Hematopoietic multipotent progenitor cell treated with erythropoietin and hydrocortisone succinate and interleukin-3 and kit ligand, for 15 days (in vitro differentiated cells): ENCODE measurements at regions not wholly inside any gene's neighbourhood (a gene's known extent, or its start where the extent isn't known, plus 50 kb on each side); places are given as distances from the start of the nearest gene placed in this dataset.

Experiments used
- DNase-seq: peaks from one replicate; pipeline ENCODE4 v3.0.0-alpha.2; 2015; ENCODE audit warnings: low spot score

DNA sequence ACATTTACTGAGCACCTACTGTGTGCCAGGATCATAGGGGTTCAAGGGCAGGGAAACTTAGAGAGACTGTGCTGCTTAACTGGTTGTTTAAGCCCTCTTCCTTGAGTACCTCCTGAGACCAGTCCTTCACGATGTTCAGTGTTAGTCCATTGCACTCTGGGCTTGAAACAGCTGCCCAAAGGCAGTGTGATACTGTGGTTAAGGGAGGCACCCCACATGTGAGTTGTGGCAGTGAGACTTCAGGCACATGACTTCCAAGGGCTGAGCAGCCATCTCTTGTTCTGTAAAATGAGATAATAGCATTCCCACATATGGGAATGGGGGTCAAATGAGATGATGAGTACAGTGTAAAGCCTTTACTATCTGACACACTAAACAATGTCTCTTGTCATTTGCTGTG lies 75.1 kb downstream of the LINGO1 start:
- DNase-seq: no peak

DNA sequence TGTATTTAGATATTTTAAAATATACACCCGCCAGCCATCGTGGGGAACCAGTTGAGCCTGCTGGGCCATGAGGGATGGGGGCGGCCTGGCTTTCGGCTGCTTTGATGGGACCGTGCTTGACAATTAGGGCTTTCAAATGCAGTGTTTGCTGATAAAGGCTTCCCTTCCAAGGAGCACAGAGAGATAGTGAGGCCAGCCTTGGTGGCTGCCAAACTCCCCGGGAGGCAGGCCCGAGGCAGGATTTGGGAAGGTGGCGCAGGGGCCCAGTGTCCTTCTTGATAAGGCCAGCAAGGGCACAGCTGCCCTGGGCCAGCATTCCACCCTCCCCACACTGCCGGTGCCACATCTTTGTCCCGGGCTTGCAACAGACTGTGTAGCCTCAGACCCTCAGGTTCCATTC lies 75.6 kb downstream of the LINGO1 start:
- no peak for DNase-seq

DNA sequence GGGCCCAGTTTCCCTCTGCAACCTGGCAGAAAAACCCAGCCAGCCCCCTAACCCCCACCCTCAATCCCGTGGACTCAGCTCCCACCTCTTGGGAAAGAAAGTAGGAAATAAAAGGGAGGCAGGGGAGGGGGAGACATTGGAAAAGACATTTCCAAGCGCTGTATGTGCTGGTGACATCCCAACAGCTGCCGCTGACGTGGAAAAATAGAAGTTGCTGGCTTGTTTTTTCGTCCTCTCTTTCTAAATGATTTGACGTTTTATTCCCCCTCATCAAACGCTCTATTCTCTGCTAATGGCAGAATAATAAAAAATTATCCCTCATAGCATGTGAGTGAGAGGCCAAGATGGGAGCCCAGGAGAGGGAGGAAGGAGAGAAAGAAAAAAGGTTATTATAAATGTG lies 76.1 kb downstream of the LINGO1 start:
- DNase-seq: no peak

- no peak for DNase-seq
These were observed 77.5 kb downstream of the LINGO1 start for GRCh38 chr15:77555232-77555631.

DNA sequence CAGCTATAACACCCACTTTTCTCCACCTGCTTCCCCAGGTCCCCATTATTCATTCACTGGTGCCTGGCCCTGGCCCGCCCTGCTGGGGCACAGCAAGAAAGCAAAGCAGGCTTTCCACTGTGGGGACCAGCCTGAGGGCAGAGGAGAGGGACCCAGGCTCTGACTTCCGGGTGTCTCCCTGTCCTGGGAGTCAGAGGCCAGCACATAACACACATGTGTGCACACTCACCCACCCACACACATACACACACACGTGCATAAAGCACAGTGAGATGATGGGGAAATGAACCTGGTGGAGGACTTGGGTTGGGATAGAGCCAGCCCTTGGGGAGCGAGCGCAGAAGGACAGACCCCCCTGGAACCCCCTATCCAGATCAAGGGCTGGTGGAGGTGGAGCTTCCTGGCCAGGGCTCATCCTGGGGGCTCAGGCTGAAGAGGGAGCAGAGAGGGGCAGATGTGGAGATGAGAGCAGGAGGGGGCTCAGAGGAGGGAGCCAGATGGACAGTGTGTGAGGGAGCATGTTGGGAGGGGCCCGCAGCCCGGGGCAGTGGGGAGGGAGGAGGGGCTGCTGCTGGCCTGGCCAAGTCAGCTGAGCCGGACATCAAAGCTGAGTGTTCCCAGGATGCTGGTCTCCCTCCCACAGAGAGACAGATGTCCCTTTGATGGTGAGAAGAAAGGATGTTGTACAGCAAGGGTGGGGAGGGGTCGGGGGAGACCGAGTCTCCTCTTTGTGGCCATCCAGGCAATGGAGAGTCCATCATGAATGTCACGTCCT lies 78.2 kb downstream of the LINGO1 start:
- no peak for DNase-seq

DNA sequence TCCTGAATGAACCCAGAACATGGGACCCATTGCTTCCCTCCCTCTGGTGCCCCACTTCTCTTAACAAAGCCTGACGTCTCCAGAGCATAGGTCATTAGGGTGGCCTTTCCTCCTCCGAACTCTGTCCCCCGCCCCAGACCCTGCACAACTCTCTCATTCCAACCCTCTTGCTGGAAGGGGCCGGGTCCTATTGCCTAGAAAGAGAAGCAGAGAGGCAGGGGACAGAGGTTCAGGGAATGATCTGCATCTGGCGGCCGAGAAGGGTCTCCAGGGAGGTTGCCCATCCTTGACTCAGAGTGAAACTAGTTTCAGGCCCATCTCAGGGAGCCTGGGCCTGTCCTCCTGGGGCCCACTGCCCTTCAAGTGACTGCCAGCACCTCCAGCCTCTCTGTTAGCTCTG lies 79.0 kb downstream of the LINGO1 start:
- DNase-seq: no peak

DNA sequence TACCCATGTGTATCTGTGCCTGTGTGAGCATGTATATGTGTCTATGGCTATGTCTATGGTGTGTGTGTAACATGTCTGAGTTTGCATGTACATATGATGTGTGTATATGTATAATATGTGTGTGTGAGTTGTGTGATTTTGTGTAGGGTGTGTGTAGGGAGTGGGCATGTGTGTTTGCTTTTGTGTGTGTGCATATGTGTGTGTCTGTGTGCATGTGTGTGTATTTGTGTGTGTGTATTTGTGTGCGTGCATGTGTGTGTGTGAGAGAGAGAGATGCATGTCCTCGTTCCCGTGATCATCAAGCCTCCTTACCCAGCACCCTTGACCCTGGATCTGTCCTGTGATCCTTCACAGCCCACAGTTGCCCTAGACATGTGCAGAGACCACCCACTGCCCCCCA lies 79.5 kb downstream of the LINGO1 start:
- DNase-seq: no peak

DNA sequence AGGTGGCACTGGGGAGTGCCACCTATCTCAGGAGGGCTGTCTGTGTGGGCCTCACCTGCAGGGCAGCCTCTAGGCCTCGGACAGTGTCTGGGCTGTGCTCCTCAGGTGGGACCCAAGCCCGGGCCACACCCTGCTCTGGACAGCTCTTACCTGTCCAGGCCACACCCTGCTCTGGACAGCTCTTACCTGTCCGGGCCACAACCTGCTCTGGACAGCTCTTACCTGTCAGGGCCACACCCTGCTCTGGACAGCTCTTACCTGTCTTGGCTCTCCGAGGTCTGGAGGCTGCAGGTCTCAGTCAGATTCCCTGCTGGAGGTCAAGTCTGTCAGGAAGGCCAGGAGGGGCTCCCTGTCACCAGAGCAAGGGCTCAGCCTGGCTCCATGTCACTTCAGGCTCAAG lies 80.6 kb downstream of the LINGO1 start:
- no peak for DNase-seq

- DNase-seq: no peak
These were observed 82.1 kb downstream of the LINGO1 start for GRCh38 chr15:77550301-77551251.

- DNase-seq: no peak
These were observed 83.0 kb downstream of the LINGO1 start for GRCh38 chr15:77549576-77550288.

GRCh38 chr15:77548589-77549557 lies 83.8 kb downstream of the LINGO1 start:
- DNase-seq: no peak

GRCh38 chr15:77547801-77548588 lies 84.7 kb downstream of the LINGO1 start:
- no peak for DNase-seq

DNA sequence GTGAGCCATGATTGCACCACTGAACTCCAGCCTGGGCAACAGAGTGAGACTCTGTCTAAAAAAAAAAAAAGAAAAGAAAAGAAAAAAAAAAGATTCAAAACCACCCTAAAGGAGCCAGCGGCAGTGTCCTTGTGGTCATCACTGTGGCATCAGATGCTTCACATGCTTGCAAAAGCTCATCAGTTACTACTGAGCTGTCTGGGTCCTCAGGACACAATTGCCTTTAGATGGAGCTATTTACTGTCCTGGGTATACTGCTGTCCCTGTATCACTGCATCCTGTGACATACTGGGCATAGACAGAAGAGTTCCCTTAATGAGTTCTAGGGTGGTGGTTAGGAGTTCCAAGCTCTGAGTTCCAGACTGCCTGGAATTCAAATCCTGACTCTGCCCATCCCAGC lies 85.8 kb downstream of the LINGO1 start:
- DNase-seq: no peak

GRCh38 chr15:77546050-77546501 lies 86.6 kb downstream of the LINGO1 start:
- DNase-seq: no peak

GRCh38 chr15:77545058-77545457 lies 87.7 kb downstream of the LINGO1 start:
- no peak for DNase-seq

- no peak for DNase-seq
These were observed 88.5 kb downstream of the LINGO1 start for GRCh38 chr15:77544162-77544561.

DNA sequence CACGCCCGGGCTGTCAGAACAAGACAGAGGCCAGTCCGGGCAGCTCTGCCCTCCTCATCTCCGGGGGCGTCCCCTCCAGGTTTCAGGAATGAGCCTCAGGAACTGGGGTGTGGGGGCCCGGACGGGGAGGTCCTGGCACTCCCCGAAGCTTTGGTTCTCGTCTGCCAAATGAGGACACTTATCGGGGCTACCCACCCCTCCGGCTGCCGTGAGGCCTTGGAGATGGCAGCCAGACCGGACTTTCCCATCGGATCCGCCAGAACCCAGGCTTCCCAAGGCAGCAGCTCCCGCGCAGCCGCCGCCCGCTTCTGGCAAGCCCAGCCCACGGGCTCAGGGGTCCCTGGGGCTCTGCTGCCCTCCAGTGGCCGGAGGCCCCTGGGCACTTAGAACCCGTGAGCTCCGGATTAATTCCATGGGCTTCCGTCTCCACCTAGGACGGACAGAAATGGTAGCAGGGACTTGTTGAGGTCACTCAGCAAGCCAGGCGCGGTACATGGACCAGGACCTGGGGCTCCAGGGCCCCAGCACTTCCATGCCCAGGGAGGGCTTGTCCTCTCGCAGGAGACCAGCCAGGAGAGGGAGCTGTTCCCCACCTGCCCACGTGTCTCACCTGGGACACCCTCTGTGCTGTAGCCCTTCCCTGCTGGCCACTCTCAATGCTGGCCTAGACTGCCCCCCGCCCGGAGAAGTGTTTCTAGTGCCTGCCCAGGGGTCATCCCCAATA lies 89.4 kb downstream of the LINGO1 start:
- peak; percentile 63 for DNase-seq

- no peak for DNase-seq
These were observed 90.2 kb downstream of the LINGO1 start for GRCh38 chr15:77542491-77543001.

GRCh38 chr15:77541421-77542181 lies 91.1 kb downstream of the LINGO1 start:
- DNase-seq: no peak
